GM12875 (cell line): ENCODE measurements at regions not wholly inside any gene's neighbourhood (a gene's known extent, or its start where the extent isn't known, plus 50 kb on each side); places are given as distances from the start of the nearest gene placed in this dataset.

ENCODE experiments used
- H3K4me3 ChIP-seq: one replicate; pipeline ENCODE4 v1.5.1; 2011; ENCODE audit warnings: low read depth, low read length, control low read depth
- CTCF ChIP-seq: IDR thresholded peaks from 2 replicates; pipeline ENCODE4 v1.5.1; 2011; ENCODE audit warnings: low read depth, mild to moderate bottlenecking, control low read depth, inconsistent platforms, low read length, moderate library complexity, borderline replicate concordance; ENCODE audit not compliant: insufficient read depth

DNA sequence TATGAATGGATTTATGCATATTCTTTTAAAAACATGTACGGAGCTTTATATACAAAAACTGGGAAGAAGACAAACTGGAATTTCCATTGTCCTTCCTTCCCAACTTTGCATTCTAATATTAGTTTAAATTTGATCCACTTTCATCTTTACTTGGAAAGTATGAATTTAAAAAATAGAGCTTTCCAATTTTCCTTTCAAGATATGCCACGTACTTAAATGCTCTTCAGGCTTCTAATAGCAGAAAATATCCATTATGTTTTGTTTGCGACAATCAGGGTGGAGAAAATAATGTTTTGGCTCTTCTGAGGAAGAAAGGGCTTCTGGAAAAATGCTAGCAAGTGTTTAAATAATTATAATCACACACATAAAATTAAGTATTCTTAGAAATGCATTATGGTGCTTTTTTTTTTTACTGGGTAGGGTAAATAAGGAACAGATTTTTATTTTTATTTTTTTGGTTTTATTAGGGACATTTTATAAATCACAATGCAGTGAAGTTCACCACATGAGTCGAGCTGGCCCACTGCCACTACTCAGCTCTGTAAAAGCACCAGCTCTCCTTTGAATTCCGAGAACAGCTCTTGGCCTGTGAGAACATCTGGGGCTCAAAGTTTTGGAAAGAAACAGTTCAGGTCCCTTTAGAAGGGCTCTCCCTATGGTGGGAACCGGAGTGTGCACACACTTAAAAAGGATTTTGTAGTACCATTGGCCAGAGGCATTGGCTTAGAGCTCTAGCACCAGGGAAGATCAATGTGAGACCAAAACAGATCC, 287.4 kb upstream of the LYPLAL1 start:
- H3K4me3 ChIP-seq, result no peak overlapping the region
- TF ChIP-seq CTCF, result no peak

DNA sequence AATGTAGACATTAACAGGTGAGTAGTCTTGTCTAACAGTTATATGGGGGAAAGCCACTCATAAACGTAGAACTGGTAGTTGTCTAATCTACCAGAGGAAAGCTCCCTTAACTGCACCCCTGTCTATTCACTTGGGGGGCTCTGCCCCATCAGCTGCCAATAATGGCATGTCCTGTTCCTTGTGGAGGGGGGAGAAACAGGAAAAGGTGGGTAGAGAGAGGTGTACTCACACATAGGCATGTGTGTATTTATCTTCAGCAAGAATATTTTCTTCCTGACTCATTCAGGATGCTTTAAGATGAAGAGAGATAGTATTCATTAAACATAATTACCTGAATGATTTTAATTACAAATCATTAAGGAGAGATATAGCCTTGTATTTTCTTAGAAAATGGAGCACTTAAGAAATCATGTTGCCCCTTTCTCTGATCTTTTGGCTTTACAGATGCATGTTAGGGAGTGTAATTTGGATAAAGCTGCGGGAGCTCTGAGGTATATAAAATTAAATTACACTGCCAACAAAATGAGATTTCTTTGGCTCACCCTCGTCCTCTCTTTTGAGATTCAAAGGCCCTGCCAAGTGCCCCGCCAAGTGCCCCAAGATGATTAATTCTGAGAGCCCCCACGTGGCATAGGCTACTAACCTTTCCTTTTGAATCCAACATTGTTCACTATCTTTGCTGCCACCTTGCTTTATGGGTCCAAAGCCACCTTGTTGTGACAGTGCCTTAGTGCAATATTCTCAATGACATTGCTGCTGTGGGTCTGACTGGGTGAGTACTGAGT, 286.3 kb upstream of the LYPLAL1 start:
- H3K4me3 ChIP-seq, result no peak overlapping the region
- no peak for TF ChIP-seq CTCF

DNA sequence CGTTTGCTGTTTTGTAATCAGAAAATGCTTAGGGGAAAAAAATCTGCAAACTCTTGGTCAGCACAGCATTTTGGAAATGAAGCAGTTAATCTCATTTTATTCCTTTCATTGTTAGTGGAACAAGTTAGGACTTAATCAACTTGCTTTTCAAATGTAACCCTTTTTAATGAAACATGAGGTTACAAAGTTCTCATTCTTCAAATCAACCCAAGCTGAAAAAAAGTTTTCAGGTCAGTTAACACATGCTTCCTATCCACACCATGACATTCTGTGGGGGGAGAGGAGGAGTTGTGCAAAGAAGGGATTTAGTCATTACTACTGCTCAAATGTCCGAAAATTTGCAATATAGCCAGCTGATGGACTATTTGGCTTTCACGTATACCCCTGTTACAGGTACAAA, 283.2 kb upstream of the LYPLAL1 start:
- TF ChIP-seq CTCF, result no peak
- no peak overlapping the region for H3K4me3 ChIP-seq

DNA sequence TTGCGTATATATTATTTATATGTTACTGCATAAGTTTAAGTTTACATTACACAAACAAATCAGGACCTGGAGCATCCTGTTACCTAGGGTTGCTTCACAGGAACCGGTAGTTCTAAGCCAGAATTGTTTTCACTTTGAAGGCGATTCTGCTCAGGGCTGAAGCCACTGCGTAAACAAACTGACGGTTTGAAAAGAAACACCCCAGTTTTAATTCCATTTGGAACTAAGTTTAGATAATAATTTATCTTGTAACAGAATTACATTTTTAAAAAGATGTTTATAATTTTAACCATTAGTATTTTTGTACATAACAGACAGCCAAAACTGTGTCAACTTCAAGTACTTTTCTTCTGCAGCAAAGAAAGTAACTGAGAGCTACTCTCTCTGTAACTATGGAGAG, 282.1 kb upstream of the LYPLAL1 start:
- TF ChIP-seq CTCF, result no peak
- no peak overlapping the region for H3K4me3 ChIP-seq

- no peak for TF ChIP-seq CTCF
- H3K4me3 ChIP-seq, result no peak overlapping the region
Measured at GRCh38 chr1:218895064-218895587, 278.6 kb upstream of the LYPLAL1 start.

DNA sequence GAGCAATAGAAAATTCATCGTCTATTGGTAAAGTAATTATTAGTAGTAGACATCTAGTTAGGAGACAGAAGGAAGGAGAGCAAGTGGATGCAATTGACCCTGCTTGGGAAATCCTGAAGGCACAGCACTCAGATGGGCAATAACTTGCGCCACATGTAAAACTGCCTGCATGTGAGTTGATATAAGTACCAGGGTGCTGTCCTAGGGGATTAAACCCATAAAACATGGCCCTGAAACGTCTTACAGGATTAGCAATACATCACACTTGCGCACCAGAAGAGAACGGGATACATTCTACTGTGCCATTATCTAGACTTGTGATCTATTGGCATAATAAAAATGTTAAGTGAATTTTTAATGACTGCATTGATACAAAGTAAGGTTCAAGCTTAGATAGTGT, 277.5 kb upstream of the LYPLAL1 start:
- no peak for TF ChIP-seq CTCF
- no peak overlapping the region for H3K4me3 ChIP-seq
